Inferior parietal cortex (tissue), 1 donor: ENCODE measurements at regions not wholly inside any gene's neighbourhood (a gene's known extent, or its start where the extent isn't known, plus 50 kb on each side); places are given as distances from the start of the nearest gene placed in this dataset.

ENCODE experiments used
- DNase-seq: peaks from one replicate; pipeline ENCODE4 v3.0.0-alpha.2; 2016; ENCODE audit errors: extremely low spot score

DNA sequence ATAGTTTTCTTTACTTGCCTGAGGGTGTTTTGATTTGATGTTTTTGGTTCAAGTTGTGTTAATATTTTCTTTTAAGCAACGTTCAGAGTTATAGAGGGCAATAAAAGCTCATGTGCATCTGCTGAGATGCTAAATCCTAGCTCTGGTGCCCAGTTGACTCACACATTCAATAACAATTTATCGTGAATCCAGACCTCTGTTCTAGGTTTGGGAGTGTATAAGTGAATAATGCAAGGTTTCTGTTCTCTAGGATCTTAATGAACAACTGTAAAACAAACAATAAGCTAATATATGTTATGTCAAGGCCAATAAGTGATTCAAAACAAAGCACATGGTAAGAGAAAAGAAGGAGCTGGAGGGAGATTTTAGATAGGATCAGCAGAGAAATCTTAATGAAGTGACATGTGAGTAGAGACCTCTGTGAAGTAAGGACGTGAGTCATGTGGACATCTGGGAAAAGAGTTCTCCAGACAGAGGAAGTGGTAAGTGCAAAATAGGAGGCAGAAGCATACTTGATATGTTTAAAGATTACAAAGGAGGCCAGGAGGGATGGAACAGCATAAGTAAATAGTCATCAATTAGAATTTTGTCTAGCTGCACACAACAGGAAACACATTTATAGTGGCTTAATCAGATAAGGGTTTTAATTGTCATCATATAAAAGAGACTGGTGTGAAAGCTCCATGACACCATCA is 278.5 kb upstream of the HTR2A start:
- no peak for DNase-seq

DNA sequence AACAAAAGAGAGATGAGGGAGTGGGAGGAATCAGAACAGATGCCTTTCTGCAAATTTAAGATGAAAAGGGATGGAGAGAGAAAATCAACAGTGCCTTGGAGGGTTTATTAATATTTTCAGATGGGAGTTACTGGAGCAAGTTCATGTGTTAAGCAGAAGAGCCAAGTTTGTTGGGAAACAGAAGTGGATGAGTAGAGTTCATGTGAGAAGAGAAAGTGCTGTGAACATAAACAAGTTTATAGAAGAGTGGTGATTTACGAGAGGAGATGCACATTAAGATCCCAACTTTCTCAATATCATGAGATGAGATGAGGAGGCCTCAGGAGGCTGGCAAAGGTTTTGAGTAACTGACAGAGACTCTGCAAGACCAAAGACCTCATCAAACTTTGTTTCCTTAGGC is 274.1 kb upstream of the HTR2A start:
- DNase-seq: no peak

DNA sequence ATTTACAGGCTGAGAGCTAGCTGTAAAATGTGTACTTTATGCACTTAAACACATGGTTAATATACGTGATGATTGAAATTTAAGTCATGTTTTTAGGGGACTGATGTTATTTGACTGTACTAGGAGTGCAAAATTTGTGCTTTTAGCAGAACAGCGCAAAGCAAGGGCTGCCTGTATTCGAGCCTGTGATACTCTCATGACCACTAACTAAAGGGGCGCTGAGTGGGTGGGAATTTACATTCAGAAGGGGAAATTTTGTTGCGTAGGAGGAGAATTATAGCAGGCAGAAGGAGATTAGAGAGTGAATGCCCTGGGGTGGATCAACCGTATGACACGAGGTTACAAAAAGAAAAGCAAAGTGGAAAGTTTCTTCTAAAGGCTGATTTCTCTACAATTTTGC is 271.8 kb upstream of the HTR2A start:
- DNase-seq: no peak

DNA sequence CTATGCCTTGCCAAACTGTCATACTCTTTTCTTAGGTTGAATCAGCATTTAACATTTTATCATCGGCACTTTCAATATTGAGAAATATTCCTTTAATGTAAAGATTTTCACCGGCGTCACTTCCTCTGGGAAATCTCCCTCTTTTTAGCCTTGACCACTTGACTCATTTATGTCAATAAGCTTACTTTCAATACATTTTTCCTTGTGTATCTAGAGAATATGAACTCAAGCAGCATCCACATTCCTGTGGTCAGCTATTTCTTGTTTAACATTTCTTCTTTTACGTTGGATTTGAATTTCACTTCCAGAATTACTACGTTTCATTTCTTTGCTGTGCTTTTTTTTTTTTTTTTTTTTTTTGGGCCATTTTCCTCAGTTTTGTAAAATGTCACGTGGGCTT is 271.2 kb upstream of the HTR2A start:
- DNase-seq: no peak

DNA sequence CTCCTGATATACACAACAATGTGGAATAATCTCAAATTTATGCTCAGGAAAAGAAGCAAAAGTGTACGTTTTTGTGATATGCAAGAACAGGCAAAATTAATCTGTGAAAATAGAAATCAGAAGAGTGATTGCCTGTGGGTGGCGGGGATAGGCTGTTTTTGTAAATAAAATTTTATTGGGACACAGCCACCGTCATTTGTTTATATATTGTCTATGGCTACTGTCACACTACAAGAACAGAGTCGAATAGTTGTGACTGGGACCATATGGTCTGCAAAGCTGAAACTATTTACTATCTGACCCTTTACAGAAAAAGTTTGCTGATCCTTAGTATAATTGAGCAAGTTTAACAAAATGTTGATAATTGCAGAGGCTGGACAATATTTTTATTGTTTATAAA is 269.5 kb upstream of the HTR2A start:
- no peak for DNase-seq

DNA sequence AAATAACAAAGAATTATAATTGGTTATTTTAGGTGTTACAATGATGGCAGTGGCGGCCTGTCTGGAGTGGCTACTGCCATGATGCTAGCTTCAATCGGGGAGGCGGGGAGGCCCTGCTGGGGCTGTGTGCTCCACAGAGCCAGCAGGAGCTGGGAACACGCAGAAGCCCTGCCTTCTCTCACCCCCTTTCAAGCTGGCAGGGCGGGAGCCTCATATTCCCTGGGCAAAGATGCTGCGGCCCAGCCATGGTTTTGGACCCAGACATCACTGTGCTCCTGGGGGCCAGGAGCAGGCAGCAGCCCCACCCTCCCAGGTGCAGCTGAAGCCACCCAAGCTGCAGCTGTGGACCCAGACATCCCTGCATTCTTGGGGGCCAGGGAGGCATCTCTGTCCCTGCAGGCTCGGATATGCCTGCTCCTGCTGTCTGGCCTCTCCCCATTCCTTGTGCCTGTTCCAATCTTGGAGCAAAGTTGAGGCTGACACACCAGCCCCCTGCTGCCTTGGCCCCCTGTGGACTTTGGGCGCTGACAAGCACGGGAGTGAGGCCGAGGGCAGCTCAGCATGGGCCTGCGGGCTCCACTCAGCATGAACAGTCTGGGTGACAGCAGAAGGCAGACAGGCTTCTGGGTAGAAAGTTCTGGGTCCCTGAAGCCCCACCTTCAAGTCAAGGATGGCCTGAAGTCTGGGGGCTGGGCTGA is 263.1 kb upstream of the HTR2A start:
- no peak for DNase-seq

DNA sequence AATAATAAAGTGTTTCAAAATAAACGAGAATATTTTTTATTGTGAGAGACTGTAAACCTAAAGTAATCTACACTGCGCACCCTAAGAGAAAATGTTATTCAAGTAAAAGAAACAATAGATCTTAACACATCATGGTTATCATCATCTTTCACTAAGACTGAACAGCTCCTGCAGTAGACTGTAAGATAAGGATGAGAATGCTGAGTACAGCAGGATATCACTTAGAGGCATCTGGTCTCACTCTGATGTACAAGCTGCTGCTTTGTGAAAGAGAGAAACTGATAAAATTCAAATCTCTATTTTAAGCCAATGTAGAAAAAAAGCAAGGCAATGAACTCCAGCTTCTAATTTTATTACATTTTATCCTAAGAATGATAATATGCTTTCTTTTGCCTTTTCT is 261.7 kb upstream of the HTR2A start:
- DNase-seq: no peak

DNA sequence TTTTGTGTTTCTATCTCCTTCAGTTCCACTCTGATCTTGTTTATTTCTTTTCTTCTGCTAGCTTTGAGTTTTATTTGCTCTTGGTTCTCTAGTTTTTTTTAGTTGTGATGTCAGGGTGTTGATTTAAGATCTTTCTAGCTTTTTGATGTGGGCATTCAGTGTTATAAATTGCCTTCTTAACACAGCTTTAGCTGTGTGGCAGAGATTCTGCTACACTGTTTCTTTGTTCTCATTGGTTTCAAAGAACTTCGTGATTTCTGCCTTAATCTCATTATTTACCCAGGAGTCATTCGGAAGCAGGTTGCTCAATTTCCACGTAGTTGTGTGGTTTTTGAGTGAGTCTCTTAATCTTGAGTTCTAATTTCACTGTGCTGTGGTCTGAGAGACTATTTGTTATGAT is 251.7 kb upstream of the HTR2A start:
- DNase-seq: no peak

DNA sequence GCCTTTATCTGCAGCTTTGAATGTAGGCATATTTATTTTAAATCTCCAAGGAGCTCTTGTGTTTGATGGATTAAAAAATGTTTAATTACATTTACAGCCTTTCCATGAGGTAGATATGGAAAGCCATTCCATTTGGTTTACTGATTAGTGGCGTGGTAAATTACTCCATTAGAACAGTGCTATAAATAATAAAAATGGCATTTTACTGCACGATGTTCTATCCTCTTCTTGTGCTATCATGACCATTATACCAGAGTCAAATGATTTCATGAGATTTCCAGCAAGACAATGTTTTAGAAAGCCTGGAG is 250.9 kb upstream of the HTR2A start:
- no peak for DNase-seq

DNA sequence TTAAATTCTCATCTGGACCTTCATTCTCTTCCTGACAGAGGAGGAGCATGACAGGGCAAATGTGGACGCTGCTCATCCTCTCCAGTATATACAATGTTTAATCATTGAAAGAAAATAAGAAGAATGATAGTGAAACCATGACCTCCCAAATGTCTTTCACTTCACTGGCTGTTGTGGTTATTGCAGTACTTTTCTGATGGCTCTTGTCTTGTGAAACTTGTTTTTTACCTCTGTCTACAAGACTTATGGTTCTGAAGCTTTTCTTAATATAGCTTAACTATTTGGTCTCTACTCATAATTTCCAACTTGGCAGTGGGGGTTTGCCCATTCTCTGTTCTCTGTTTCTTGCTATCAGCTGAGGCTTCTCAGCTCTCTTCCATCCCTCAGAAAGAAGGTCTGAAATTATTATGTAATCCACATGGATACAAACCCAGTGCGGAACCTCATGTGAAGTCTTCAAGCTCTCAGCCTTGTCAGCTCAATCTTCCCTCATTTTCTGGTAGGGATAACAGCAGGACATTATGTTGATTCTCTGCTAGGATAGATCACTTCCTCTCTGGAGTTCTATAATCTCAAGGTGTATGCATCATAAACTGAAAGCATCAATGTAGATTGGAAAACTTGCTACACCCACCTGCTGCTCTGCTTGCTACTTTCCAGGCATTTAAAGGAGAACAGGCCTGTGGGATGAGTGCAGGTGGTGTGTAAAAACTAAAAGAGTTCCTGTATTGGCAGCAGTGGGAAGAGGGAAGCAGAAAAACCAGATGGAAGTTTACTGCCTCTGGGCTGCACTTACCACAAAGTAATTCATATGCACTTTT is 250.3 kb upstream of the HTR2A start:
- DNase-seq: no peak

DNA sequence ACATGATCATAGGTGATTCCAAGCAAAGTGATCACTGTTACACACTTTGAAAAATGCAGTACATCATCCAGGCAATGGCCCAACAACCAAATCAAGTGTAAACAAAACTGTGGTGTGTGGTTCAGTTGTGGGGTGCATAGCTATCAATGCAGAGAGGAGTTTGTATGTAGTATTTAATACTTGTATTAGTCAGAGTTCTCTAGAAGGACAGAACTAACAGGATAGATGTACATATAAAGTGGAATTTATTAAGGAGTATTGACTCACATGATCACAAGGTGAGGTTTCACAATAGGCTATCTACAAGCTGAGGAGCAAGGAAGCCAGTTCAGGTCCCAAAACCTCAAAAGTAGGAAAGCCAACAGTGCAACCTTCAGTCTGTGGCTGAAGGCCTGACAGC is 249.3 kb upstream of the HTR2A start:
- DNase-seq: no peak

DNA sequence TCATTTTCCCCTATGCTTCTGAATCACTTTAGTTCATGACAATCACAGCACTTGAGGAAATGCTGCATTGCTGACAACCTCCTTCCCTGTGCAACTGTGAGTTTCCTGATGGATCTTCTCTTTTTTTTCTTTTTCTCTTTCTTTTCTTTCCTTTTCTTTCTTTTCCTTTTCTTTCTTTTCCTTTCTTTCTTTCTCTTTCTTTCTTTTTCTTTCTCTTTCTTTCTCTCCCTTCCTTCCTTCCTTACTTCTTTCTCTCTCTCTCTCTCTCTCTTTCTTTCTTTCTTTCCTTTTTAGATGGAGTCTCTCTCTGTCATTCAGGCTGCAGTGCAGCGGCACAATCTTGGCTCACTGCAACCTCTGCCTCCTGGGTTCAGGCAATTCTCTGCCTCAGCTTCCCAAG is 247.9 kb upstream of the HTR2A start:
- no peak for DNase-seq

DNA sequence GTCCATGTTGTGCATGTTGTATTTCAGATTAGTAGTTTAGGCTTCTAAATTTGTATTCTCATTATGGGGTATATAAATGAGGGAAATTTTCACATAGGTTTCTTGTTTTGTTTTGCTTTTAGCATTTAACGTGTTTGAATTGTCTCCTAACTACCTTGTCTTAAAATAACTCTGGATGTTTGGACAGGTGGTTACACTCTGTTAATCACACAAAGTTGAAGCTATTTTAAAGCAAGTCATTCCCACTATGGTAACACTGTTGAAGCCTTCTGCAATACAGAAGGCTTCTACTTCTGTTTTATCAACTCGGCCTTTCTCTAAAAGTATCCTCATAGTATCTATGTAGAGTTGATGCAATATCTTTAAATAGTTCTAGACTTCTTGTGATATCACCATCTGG is 245.3 kb upstream of the HTR2A start:
- DNase-seq: peak; percentile 25

DNA sequence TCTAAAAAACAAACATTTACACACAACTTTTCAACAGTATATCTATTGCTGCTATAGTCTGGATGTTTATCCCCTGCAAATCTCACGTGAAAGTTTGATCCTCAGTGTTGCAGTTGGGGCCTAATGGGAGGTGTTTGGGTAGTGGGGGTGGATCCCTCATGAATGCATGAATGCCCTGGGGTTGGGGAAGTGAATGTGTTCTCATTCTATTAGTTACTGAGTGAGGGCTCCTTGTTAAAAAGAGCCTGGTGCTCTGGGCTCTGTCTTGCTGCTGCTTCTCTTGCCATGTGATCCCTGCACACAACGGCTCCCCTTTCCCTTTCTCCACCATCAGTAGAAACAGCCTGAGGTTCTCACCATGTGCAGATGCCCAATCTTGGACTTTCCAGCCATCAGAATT is 242.7 kb upstream of the HTR2A start:
- no peak for DNase-seq

DNA sequence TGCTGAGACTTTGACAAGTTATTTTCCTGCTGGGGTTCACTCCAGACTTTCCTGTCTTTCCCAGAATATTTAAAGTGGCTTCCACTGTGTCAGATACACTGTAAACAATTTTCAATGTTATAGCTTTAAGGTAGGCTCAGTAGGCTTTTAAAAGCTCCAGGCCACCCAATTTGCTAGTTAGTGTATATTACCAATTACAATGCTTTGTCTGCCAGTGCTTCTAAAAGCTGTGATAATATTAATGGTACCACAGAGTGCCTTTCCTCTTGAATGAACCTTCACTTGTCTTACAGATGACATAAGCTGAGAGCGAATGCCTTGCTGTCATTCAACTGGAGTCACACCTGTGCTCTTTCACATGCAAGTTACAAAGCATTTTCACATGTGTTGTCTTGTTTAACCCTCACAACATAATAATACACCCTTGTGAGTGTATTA is 239.7 kb upstream of the HTR2A start:
- DNase-seq: no peak

DNA sequence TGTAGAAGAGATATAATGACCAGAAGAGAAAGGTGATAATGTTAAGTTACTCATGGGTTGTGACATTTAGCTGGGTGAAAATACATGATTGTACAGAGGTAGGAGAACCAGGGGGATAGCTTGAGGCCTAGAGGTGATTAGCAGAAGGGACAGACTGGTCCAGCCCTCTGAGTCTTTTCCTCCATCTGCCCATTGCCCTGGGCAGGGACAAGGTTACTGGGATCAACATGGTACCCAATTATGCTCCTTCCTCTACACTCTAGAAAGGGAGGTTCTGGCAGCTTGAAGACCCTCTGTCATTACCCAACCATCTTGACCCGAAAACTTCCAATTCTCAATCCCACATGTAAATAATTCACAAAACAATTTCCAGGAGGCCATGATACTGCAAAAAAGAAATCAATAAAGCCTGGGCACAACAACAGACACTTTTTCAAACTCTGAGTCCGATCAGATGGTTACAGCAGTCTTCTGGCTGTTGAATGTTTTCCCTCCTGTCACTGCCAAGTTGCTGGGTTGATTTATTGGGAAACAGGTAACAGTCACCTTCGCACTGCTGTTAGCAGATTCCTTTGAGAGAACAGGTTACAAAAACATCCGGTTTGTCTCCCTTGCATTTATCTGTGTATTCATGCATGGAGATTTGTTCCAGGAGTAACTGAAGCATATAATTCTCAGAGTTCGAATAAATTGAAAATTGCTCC is 239.1 kb upstream of the HTR2A start:
- no peak for DNase-seq

DNA sequence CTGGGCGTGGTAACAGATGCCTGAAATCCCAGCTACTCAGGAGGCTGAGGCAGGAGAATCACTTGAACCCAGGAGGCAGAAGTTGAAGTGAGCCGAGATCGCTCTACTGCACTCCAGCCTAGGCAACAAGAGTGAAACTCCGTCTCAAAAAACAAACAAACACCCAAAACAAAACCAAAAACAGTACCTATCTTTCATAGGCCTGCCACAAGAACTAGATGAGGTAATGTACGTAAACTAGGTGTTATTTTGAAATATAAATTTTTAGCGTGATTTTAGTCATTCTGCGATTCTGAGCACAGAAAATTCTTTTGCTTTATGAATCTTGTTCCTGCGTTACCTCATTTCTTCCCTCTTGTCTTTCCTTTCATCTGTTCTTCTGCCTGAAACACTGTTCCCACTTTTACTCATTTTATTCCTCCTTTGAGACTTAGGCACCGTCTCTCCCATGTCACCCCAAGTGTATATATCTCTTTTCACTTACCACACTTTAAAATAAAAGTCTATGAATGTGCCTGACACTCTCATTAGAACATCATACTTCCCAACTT is 238.2 kb upstream of the HTR2A start:
- no peak for DNase-seq

DNA sequence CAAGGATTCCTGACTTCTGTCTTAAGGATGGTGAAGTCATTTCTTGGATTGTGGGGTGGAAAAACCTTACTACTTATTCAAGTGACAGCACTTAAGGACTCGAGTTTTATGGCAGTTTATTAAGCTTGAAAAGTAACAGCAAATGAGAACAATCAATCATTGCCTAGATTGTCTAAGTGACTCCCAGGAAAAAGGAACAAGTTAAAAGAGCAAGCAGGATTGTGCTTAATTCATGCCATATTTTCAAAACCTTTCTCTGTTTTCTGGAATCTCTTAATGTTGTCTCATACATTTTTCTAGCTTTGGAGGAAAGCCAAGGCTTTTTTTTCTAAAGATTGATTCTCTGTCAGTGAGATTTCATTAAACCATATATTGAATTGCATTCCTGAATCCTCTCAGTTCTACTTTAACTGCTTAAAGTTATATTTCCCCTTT is 236.2 kb upstream of the HTR2A start:
- DNase-seq: no peak

DNA sequence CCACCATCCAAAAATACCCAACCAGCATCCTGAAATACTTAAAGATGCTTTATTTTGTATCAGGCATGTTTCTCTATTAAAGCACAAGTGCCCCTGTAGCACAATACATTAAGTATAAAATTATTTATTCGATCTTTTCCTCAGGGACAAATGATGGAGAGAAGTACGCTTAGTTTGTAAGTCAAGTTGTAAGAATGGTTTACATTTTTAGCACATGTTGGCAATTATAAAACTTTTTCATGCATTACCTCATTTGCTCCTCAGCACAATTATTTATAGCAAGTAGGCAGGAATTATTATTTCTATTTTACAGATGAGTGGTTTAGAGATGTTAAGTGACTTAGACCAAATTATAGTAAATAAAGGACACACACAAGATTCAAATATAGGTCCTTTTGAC is 232.6 kb upstream of the HTR2A start:
- DNase-seq: no peak

DNA sequence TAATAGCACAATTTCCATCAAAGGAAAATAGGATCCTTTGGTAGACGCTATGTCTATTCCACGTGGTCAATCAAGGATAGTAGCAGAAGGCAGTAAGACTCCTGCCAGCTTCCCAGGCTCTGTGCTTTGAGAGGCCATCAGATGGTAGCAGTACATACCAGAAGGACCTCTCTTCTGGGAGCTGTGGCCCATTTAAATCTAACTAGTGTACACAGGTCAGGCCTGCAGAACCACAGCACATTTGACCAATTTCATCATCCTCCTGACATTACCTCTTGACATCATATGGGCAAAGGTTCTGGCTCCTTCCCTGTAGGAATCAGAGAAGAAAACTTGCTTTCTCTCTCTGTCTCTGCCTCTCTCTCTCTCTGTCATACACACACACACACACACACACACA is 229.6 kb upstream of the HTR2A start:
- DNase-seq: no peak

DNA sequence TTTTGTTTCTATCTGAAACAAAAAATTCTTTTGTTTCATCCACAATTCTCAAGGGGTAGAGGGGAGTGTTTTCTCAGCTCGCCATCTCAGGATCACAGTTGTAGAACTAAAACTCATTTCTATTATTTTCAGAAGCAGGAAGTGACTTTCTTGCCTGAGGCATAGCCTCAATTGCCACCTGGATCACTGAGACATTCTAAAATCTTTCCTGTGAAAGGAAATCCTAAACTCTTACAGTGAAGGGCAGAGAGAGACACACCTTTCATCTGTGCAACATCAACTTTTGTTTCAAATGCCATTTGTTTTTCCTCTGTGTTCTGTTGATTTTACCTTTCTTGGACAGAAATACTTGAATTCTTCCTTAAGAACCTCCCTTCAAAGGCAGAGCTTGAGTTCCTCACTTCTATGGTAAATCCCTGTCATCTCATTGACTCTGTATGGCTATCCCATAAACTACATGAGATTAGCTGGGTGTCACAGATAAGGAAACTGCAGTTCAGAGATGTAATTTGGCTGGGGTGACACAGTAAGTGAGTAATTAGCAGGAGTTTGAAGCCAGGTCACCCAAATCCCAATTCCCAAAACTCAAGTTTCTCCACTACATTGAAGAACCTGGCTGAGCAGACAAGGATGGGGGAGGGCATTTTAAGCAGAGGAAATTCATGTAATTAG is 224.4 kb upstream of the HTR2A start:
- DNase-seq: no peak

DNA sequence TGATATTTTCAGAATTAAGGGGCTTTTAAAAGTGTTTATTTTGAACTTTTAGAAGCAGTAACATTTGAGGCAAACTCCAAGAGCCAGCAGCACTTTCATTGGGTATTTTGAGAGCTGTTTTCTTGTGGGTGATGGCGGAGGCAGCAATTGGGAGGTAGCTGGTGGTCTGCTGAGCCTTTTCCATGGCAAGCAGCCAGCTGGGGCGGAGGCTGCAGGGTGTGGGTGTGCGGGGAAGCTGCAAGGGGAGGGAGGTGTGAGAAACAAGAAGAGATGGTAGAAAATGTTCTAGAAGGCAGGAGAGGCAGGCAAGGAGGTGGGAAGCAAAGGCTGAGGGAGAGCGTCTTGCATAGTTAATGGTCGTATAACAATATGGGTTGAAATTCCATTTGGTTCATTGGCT is 223.4 kb upstream of the HTR2A start:
- DNase-seq: no peak
